HG02759 (cell line): ENCODE measurements at regions not wholly inside any gene's neighbourhood (a gene's known extent, or its start where the extent isn't known, plus 50 kb on each side); places are given as distances from the start of the nearest gene placed in this dataset.

ENCODE experiments used
- ATAC-seq: cut with Tn5 transposase; IDR thresholded peaks from one replicate; pipeline ENCODE4 v1.9.1; 2021; ENCODE audit warnings: mild to moderate bottlenecking, moderate library complexity; ENCODE audit not compliant: unreplicated experiment

DNA sequence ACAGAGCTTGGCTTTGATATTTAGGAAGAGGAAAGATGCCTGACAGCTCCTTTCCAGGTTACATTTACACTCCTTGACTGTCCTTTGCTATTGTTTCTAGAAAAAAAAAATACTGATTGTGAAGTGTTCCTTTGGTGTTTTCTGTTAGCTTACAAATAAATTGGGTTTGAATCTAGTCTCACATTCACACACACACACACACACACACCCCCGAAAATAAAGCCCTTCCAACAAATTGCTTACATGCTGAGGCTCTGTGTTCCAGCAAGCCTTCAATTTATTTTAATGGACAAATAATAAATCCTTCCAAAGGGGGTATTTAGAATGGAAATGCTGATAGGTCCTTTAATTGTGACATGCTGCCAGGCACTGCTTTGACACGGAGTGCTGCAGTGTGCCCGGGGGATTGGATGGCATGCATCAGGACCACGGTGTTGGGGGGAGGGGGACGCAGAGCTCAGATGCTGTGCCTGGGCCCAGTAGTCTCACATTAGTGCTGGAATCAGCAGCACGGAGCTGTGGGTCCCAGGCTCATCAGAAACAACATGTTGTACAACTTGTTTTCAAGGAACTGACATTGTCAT is 199.9 kb downstream of the CD83 start:
- ATAC-seq, result no peak

DNA sequence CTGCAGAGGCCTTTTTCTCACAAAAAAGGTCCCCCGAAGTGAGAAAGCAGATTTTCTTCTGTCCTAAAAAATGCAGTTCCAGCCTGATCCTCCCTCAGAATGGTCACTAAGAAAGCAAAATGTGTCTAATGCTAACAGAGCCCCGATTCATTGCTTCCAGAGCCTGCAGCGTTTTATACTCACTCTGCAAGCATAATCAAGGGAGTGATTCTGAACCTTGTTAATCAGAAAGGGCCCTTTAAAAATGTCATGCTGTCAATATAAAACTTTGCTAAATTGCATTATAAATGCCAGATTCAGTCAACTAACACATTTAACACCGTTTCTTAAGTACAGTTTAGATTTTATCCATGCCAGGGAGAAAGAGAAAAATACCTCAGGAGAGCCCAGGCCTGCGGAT is 202.8 kb downstream of the CD83 start:
- no peak for ATAC-seq

DNA sequence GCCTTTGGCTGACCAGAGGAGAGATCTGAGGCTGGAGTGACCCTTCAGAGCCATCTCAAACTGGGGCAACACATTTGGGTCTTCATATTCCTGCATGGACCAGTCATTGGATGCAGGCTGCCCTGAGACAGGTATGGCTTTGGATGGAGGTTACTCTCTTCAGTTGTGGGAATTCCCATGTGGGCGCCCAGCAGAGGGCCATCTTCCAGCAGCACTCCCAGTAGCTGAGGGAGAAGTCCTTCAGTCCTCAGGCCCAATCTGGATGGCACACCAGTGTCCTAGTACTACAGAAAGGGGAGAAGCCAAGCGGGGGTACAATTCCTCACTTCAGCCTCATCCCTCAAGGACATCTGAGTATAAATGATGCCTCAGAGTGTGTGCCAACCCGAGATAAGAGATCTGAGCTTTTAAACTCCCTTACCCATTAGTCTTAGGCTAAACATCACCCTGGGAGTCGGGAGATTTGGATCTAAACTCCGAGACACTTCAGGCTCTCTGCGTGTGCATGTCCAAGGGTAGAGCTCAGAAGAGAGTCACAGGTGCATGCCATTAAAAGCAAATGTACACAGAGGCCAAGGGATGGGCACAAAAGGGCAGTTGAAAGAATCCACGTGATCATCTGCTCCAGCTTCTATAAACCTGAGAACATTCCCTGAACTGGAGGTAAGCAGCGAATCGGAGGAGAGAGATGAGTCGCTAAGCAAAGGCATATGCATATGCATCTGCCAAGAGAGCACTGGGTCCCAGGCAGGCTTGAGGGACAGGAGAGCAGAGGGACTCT is 204.6 kb downstream of the CD83 start:
- ATAC-seq, result no peak

DNA sequence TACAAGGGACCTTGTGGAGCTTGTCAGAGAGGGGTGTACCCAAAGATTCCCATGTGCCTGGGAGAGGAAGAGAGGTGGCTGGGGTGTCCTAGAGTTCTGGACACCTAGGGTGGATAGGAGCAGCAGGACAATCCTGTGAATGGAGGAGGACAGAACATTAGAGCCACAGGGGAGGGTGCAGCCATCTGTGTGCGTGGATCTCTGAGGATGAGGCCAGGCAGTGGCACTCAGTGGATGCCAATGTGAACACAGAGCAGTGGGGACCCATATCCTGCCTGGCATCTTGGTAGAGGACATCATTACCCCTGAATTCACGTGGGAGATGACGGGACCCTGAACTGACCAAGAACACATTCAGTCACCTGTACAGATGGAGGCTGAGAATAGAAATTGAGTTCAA is 205.3 kb downstream of the CD83 start:
- no peak for ATAC-seq

DNA sequence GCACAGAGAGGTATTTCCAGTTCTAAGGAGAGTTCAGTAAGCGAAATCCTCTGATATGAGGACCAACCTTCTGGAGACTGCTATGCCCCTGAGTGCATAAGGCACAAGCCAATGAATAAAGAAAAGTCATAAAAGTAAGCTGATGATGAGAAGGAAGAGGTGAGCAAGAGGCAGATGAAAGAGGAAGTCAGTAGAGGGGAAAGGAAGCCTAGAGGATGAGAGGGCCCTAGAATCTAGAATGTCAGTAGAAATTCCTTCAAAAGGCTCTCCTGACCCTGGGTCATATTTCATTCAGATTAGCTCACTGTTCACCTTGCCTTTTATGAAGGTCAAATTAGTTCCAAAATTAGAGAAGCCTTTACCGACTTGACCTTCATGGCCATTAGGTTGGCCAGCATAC is 209.2 kb downstream of the CD83 start:
- no peak for ATAC-seq

DNA sequence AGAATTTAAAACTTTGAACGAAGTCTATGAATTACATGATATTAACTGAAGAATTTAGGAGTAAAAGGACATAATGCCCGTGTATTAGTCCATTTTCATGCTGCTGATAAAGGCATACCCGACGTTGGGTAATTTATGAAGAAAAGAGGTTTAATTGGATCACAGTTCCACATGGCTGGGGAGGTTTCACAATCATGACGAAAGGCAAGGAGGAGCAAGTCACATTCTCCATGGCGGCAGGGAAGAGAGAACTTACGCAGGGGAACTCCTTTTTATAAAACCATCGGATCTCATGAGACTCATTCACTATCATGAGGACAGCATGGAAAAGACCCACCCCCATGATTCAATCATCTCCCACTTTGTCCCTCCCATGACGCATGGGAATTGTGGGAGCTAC is 210.6 kb downstream of the CD83 start:
- no peak for ATAC-seq

DNA sequence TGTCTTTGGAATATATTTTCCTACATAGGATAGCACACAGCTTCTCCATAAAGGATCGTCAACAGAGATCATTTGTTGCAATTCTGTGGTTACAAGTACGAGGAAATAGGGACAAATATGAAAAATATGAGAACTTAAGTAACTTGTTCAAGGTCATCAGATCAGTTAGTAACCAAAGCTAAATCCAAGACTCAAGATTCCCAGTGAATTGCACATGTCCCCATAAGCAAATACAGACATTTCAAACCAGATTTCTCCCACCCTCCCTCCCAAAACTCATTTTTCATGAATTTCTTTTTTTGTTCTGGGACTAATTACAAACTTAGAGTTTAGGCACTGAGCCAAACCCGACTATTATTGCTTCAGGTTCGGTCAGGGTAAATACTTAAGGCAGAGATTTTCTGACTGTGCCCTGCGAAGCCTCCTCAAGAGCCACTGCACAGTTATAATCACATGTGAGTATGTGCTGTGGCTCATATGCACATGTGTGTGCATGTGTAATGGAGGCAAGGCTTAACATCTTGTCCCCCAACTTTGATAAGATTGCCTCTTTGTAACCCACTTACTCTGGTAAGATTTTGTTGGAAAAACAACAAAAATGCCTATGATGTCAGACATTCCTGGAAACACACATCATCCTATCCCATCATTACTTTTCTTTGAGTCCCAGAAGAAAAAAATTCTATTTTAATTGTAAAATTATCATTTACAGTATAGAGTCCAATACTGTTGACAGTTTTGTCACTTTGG is 216.2 kb downstream of the CD83 start:
- no peak for ATAC-seq

DNA sequence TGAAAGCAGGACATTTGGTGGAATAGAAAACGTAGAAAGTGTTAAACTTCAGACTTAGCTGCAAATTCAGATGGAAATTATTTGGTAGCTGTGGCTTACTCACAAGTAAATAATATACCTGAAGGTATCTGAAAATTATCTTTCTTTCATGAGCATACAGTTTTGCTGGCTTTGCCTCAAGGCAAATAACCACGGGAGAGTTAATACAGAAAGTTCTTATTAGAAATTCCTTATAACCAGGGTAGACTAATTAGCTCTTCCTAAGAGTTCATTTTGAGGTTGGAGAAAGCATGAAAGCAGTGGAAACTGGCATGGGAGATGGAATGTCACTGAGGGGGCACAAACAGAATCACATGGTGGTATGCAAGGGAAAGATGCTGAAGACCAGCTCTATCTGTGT is 217.5 kb downstream of the CD83 start:
- no peak for ATAC-seq

DNA sequence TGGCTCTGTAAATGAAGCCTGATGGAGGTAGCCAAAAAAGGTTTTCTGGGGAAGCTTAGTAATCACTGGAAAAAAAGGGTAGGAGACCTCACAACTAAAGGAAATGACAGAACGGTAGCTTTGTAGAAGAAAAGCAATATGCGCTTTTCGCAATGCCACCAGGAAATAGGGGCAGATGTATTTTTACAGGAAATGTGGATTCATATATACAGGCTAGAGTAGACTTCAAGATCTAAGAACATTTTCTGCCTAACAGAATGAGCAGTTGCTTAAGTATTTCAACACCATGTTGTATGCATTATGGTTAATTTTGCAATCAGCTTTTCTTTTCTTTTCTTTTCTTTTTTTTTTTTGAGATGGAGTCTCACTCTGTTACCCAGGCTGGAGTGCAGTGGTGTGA is 219.6 kb downstream of the CD83 start:
- no peak for ATAC-seq

DNA sequence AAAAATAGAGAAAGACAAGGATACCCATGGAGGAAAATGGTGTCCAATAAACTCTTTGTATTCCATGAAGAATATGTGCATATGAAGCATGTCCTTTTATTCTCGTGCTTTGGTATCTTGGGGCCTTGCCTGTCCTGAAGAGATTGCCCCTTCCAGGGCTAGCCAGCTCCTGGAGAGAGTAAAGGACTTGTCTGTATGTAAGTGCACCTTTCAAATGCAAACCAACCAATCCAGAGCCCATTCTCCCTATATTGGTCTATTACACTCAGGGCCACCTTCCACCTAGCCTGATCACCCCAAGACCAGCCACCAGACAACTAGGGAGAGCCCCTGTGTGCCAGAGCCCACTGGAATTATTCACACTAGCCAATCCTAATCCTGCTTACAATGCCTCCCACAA is 221.6 kb downstream of the CD83 start:
- ATAC-seq, result no peak

DNA sequence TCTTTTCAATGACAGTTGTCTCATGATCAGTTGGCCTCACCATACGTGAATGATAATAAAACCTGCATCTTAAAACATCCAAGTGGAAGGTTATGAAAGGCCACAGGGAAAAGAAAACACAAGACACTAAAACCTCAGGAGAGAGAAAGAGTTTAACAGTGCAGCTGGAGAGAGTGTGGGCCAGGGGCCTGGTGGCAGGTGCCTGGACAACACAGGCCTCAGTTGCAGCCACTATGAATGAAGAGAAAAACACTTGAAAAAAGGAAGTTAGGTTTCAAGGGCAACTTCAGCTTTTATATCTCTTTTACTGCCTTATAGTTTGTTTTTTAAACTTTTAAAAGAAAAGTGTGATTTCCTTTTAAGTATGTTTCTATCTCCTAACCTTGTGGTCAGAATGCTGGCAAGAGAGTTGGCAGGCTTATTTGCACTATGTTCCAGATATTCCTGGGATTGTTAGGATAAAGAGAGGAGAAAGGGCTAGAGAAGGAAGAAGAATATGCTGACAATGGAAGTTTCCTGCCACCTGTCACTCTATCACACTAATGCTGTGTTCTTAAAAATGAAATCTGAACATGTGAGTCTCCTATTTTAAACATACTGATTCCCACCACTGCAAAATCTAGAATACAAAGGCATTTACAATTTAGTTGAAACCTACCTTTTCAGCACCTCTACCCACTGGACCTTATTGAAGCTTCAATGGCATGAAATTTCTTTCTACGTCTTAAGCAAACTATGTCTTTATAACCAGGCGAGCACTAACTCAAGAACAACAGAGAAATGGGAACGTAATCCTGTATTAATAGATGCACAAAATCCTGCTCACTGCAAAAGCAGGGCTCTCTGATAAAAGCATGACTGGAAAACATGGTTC is 222.4 kb downstream of the CD83 start:
- ATAC-seq, result no peak

DNA sequence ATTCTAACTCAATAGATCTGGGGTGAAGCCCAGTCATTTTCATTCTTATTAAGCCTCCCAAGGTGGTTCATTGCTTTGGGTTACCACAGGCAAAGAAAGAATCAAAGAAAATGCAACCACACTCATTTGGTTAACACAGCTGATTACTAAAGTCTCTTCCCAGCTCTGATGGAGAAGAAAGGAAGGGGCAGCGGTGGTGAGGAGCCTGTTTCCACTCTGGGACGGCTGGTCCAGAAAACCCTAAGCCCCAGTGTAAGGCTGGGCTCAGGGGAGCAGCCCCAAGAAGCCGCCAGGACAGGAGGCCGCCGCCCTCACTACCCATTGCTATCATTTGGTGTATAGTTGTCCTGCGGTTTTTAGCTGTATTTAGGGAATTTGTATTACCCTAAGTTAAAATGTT is 226.9 kb downstream of the CD83 start:
- no peak for ATAC-seq

DNA sequence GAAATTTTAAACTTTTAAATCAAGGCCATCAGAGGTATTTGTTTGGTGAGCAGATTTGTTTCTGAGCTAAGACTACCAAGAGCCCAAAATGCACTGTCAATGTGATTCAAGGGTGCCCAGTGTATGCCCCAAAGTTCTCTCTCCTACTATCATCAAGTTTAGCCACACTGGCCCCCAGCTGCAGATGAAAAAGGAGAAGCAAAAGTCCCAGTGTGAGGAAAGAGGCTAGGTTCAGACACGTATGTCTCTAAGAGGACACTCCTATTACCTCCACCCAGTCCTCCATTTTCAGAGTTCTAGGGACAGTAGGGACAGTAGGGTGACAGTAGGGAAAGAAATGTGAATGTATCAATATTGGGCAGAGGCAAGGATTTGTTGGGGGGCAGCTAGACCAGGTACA is 230.8 kb downstream of the CD83 start:
- ATAC-seq, result no peak

DNA sequence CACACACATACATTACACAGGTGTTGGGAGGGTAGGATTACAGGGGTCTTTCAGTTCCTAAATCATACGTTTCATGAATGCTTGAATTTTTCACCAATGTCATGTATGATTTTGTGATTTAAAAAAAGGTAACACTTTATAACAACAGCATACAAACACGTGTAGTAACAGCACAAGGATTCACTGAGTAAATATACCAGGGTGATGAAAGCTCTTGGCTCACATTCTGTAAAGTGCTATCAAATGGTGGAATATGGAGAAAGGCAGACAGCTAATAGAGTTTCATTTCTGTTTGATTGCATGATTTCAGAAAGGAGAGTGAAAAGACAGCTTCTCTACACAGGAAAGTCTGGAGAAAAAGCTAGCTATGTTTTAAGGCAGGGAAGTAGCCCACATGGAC is 231.9 kb downstream of the CD83 start:
- no peak for ATAC-seq

DNA sequence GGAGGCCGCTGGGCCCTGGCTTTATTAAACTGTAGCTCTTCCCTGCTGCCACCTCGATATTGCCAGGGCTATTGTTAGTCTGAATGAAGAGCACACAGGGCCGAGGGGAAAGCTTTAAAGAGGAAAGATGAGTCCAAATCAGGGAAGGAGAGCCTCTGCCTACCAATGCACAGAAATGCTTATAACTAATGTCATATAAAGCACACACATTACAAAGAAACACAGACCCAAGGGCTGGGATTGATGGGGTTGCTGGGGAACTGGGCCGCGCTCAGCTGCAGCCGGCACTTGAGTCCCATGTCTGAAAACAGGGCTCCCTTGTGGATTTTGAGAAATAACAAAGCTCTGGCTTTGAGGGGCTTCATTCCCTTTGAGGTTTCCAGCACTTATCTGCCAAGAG is 232.6 kb downstream of the CD83 start:
- no peak for ATAC-seq

DNA sequence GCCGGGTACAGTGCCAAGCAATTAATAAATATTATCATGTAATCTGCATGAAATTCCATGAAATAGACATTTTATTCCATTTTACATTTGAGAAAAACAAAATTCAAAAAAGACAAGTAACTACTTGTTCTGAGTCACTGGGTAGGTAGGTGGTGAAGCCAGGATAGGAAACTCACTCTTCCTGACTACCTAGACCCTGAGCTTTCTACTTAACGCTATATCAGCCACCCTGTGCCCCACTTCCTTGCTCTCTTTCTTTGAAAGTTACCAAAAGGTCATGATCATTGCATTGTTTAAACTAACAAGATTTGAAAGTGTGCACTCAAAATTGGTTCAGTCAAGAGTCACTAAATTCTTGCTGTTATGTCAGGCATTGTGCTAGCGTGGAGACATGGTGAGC is 235.7 kb downstream of the CD83 start:
- ATAC-seq, result no peak

DNA sequence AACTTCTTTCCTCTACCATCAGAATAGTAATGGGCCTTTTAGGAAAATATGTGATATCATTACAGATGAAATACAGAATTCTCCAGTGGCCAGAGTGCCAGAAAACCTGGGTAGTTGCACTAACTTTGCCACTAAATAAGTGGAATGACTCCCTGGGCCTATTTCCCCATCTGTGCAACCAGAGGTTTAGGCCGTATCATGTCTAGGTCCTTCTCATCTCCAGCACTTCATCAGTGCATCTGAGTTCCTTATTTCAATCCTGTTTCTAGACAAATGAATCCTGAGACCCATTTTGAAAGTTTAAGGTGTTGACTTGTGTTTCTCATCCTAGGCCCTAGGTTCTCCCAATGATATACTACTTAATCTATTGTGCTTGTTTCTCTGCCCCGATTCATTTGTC is 236.2 kb downstream of the CD83 start:
- no peak for ATAC-seq

DNA sequence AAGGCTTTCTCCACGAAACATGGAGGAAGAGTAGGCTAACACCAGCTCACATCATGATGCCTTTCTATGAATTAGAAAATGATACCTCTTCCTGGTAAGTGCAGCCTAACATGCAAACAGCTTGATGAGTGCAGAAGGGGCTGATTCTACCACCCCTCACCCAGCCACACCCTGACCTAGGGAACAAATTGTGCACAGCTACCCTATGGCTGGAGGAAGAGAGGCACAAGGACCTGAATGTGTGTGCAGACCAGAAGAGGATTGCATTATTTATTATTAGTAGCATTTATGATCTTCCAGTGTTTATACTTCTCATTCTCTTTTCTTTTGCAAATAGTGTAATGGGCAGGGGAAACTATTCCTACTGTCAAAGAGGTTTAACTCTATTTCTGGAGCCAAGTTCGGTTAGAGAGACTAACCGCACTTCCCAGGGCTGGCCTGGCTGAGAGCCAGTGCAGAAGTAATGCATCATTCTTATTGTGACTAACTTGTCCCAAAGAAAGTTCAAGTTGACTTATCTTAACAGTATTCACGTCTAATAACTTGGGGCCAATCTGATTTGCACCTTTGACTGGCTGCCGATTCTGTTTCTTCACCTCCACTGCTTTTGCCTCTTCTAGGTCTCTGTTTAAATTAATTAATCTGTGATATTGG is 237.5 kb downstream of the CD83 start:
- ATAC-seq, result no peak

DNA sequence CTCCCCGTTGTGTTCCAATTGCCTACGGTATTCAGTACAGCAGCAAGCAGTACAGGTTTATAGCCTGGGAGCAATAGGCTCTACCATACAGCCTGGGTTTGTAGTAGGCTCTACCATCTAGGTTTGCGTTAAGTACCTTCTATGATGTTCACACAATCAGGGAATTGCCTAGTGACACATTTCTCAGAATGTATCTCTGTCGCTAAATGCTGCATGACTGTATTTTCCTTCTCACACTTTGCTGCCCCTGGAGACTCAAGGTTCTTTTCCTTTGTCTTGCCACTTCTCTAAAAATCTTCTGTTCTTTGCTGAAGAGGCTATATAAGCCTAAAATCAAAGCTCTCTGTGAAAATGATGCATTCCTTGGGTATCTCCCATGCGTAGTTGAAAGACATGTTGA is 241.9 kb downstream of the CD83 start:
- ATAC-seq, result no peak

DNA sequence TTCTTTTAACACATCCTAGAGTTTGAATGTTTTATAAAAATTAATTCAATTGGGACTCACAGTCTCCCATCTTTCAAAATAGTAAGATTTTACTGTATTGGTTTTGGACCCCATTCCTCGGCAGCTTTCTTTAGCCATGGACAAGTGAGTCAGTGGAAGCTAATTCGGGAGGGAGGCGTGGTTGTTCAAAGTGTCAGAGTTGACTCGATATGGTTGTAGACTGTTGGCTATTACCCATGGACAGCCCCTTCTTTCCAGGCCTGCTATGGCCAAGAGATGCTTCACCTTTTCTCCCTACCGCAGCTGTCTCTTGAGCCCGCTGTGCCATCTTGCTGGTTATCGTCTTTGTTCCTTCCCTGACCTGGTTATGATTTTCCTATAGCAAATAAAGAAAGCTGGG is 243.0 kb downstream of the CD83 start:
- ATAC-seq, result no peak

DNA sequence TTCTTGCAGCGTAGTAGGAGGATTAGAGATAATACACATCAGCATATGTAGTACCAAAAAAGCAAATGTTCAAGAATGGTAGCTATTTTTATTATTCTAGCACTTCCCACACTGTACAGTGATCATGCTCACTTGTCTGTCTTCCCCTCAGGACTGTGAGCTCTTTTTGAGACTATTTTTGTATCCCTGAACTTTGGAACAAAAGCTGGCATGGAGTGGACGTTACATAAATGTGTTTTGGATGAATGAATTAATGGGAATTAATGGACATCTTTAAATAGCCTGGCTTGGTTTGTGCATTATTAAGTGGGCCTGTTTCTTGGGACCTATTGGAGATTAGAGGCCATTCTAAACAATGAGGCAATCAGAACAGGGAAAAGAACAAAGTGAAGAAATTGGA is 243.7 kb downstream of the CD83 start:
- no peak for ATAC-seq
